Vagina (tissue), 2 donors: ENCODE measurements at regions not wholly inside any gene's neighbourhood (a gene's known extent, or its start where the extent isn't known, plus 50 kb on each side); places are given as distances from the start of the nearest gene placed in this dataset.

Experiments used
- POLR2A ChIP-seq, 2 donors: fragments of 450-650 bp; IDR thresholded peaks; one replicate each; pipeline ENCODE4 v1.6.1; 2017; ENCODE audit warnings: antibody characterized with exemption in 2 of 2, mild to moderate bottlenecking in 2 of 2, moderate library complexity in 2 of 2
- TF ChIP-seq, protein P1 (sequence below), 3 experiments: fragments of 450-650 bp in 2 of 3; fragments of 200-600 bp in 1 of 3; sonication (generic) in 1 of 3; IDR thresholded peaks; one replicate each; pipeline ENCODE4 v1.5.1; 2017 to 2019; ENCODE audit warnings: antibody characterized with exemption in 3 of 3, mild to moderate bottlenecking in 2 of 3, moderate library complexity in 2 of 3

GRCh38 chr11:44470854-44471253, 94.6 kb upstream of the CD82 start:
- TF ChIP-seq, protein P1, sequence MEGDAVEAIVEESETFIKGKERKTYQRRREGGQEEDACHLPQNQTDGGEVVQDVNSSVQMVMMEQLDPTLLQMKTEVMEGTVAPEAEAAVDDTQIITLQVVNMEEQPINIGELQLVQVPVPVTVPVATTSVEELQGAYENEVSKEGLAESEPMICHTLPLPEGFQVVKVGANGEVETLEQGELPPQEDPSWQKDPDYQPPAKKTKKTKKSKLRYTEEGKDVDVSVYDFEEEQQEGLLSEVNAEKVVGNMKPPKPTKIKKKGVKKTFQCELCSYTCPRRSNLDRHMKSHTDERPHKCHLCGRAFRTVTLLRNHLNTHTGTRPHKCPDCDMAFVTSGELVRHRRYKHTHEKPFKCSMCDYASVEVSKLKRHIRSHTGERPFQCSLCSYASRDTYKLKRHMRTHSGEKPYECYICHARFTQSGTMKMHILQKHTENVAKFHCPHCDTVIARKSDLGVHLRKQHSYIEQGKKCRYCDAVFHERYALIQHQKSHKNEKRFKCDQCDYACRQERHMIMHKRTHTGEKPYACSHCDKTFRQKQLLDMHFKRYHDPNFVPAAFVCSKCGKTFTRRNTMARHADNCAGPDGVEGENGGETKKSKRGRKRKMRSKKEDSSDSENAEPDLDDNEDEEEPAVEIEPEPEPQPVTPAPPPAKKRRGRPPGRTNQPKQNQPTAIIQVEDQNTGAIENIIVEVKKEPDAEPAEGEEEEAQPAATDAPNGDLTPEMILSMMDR (IDR thresholded peaks at IDR 0.05) = no peak
- TF ChIP-seq POLR2A (IDR thresholded peaks at IDR 0.05) = no peak
